GM18873 (cell line): ENCODE measurements at regions not wholly inside any gene's neighbourhood (a gene's known extent, or its start where the extent isn't known, plus 50 kb on each side); places are given as distances from the start of the nearest gene placed in this dataset.

ENCODE experiments used
- ATAC-seq: cut with Tn5 transposase; IDR thresholded peaks from one replicate; pipeline ENCODE4 v1.9.1; 2021; ENCODE audit warnings: mild to moderate bottlenecking, moderate library complexity, moderate number of reproducible peaks; ENCODE audit not compliant: unreplicated experiment, low FRiP score

DNA sequence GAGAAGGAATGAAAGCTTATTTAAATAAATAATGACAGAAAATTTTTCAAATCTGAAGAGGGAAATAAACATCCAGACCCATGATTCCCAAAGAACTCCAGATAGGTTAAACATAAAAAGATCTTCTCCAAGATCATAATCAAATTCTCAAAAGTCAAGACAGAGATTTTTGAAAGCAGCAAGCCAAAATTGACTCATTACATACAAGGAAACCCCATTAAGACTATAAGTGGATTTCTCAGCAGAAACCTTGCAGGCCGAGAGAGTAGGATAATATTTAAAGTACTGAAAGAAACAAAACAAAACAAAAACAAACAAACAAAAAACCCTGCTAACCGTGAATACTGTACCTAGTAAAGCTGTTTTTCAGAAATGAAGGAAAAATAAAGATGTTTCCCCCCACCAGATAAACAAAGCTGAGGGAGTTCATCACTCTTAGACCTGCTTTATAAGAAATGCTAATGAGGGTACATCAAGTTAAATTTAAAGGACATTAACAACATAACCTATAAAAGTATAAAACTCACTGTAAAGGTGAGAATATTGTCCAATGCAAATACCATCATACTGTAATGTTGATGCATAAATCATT, 412.2 kb downstream of the INSC start:
- no peak for ATAC-seq

GRCh38 chr11:15532432-15532831, 417.7 kb downstream of the INSC start:
- no peak for ATAC-seq

GRCh38 chr11:15534266-15534665, 419.5 kb downstream of the INSC start:
- no peak for ATAC-seq

- ATAC-seq: no peak
These were observed 420.7 kb downstream of the INSC start for GRCh38 chr11:15535414-15535813.

DNA sequence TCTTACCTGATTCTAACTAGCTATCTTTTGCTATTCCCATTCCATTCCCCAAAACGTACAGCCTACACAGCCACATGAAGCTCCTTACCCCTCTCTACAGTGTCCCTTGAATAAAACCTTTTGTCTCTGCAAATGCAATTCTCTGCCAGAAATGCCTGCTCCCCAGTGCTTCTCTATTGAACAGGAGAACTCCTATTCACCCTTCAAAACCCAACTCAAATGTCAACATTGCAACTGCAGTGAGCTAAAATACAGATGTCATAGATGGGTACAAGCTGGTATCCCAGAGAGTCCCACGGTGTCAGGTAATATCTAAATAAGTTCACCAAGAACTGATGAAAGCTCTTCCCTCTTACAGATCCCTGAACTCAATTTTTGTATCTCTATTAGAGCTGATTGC, 421.7 kb downstream of the INSC start:
- ATAC-seq: no peak

DNA sequence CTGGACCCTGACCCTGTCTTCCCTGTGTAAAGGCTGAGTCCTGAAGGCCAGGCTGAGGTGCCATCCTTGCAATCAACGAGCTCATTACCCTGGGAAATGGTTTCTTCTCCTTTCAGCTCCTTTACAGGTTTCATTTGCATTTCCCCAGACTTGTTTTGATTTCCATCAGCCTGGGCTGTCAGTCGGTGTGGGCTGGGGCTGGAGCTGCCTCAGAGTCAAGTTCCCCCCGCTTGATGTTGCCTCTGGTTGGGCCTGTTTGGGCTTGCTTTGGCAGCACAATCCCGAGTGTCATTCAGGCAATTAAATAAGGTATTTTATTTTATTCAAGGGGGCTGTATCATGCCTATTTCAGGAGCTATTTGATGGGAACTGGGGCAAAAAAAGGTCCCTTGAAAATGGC, 424.9 kb downstream of the INSC start:
- no peak for ATAC-seq

- no peak for ATAC-seq
These were observed 426.4 kb downstream of the INSC start for GRCh38 chr11:15541079-15541478.

GRCh38 chr11:15544353-15544752, 429.6 kb downstream of the INSC start:
- ATAC-seq: no peak

- no peak for ATAC-seq
These were observed 433.0 kb downstream of the INSC start for GRCh38 chr11:15547685-15548084.

GRCh38 chr11:15551901-15552851, 437.5 kb downstream of the INSC start:
- ATAC-seq: no peak

DNA sequence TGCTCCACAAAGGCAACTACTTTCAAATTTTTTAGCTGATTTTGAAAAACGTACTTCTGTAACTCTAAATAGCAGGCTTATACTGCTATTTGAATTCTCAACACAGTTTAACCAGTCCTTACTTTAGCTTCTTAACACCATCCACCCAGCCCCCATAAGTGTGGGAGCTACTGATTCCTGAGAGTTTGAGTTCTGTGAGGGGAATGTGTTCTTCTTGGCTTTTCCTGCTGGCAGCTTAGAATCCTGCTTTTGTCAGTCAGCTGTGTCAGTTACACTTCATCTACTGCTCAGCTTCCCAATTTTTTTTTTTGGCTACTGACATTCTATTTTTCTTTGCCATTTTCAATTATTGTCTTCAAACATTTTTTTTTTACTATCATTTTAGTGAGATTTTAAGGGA, 440.4 kb downstream of the INSC start:
- ATAC-seq: no peak

GRCh38 chr11:15557457-15558230, 442.9 kb downstream of the INSC start:
- no peak for ATAC-seq

DNA sequence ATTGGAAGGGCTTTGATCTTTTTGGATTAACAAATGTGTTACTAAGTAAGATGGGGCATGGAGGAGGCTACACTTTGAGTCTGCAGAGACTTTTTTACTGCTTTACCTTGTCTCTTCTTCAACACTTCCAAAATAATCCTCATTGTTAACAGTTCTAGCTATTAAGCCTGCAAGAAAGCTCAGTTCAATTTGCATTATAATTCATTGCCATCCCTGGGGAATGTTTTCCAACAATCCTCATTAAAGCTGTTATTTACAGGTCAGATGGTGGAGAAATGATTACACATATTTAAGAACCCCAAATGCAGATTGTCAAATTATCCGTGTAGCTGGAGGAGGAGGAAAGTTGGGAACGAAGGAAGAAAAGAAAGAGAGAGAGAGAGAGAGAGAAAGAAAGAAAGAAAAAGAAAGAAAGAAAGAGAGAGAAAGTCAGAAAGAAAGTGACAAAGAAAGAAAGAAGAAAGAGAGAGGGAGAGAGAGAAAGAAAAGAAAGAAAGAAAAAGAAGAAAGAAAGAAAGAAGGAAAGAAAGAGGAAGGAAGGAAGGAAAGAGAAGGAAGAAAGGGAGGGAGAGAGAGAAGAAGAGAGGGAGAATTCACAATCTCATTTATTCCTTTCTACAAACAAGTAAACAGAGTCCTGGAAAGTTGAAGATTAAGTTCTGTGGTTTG, 443.9 kb downstream of the INSC start:
- no peak for ATAC-seq

DNA sequence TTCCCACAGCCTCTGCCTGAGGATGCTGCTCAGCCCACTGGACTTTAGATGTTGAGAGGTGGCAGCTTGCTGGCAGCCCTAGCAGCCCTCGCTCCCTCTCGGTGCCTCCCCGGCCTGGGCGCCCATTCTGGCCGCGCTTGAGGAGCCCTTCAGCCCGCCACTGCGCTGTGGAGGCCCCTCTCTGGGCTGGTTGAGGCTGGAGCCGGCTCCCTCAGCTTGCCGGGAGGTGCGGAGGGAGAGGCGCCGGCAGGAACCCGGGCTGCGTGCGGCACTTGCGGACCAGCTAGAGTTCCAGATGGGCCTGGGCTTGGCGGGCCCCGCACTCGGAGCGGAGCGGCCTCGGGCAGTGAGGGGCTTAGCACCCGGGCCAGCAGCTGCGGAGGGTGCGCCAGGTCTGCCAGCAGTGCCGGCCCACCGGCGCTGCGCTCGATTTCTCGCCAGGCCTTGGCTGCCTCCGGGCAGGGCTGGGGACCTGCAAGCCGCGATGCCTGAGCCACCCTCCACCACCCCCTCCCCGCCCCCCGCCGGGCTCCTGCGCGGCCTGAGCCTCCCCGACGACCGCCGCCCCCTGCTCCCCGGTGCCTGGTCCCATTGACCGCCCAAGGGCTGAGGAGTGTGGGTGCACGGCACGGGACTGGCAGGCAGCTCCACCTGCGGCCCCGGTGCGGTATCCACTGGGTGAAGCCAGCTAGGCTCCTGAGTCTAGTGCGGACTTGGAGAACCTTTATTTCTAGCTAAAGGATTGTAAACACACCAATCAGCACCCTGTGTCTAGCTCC, 446.2 kb downstream of the INSC start:
- no peak for ATAC-seq

DNA sequence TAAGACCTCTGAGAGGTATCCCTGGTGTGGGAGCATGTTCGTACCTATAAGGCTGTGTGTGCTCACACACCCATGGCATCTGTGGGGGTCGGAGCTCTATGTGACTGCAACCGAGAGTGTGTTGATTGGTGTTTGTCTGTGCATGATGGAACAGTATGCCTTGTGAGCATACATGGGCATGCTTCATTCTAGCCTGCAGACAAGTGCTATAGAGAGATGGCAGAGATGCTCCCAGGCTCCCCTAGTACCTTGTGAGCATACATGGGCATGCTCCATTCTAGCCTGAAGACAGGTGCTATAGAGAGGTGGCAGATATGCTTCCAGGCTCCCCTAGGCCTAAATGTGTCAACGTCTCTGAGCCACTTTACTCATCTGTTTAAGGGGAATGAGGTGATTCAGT, 447.5 kb downstream of the INSC start:
- no peak for ATAC-seq

GRCh38 chr11:15563054-15563453, 448.3 kb downstream of the INSC start:
- ATAC-seq: no peak

GRCh38 chr11:15565880-15566279, 451.2 kb downstream of the INSC start:
- no peak for ATAC-seq

GRCh38 chr11:15568440-15568839, 453.7 kb downstream of the INSC start:
- no peak for ATAC-seq

DNA sequence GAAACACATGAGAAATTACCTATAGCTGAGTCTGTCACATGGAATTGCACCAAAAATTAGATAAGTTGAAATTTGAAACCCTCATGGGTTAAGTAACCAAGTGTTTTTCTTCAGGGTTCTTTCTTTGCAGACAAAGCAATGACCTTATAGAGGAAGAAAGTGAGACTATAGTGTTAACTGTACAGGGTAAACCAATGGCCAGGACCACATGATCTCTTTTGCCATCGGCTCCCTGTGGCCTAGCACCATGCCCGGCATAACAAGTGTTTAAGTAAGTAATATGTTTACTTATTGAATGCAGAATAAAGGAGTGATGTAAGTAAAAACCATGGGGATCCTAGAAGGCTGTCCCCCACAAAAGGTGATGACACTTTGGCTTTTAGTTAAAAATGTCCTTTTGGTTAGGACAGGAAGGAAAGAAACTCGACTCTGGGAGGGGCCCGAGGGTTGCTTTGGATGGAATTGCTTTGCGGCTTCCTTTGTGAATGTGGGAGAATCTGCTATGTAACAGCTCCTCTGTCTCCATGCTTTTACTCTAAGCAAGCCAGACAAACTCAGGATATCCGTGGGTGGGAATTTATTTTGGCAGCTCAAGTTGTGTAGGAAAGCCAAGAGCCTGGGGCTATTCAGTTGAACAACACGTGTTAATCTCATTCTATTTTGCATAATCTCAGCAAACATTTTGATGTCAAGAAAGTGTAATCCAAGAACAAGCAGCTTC, 454.7 kb downstream of the INSC start:
- no peak for ATAC-seq
